Breast epithelium (tissue), 3 donors: ENCODE measurements at regions not wholly inside any gene's neighbourhood (a gene's known extent, or its start where the extent isn't known, plus 50 kb on each side); places are given as distances from the start of the nearest gene placed in this dataset.

Experiments used
- CTCF ChIP-seq, 3 donors: fragments of 450-650 bp; IDR thresholded peaks; one replicate each; pipeline ENCODE4 v1.5.1; 2016 to 2017; ENCODE audit warnings: antibody characterized with exemption in 3 of 3, mild to moderate bottlenecking in 3 of 3, moderate library complexity in 3 of 3
- POLR2A ChIP-seq: fragments of 450-650 bp; IDR thresholded peaks from one replicate; pipeline ENCODE4 v1.6.1; 2016; ENCODE audit warnings: antibody characterized with exemption, mild to moderate bottlenecking, moderate library complexity
- POLR2AphosphoS5 ChIP-seq, 3 donors: sonication (generic); formaldehyde crosslinking; IDR thresholded peaks; one replicate each; pipeline ENCODE4 v1.6.1; 2017; ENCODE audit warnings: antibody characterized with exemption in 3 of 3

DNA sequence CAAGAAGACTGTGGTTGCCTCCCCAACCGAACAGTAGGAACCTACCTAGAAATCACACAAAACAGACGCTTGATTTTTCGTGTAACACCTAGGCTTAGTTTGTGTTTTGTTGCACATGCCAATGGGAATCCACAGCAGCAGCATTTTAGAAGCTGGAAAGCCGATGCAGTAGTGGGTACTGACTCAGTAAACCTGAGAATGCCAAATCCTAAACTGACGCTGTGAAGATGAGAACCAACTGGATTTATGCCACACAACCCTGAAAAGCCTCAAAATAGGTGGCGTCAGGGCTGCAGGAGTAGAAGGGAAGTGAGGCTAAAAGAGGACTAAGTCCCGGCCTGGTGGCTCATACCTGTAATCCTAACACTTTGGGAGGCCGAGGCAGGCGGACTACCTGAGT is 162.5 kb downstream of the REEP3 start:
- TF ChIP-seq CTCF (IDR thresholded peaks at IDR 0.05) = no peak
- TF ChIP-seq POLR2AphosphoS5 (IDR thresholded peaks at IDR 0.05) = no peak
- no peak for TF ChIP-seq POLR2A
